SKM-1 (cell line): ENCODE measurements at regions not wholly inside any gene's neighbourhood (a gene's known extent, or its start where the extent isn't known, plus 50 kb on each side); places are given as distances from the start of the nearest gene placed in this dataset.

Source experiments
- DNase-seq: peaks from one replicate; lab custom pipeline; 2025; ENCODE audit not compliant: unreplicated experiment; lab: John Stamatoyannopoulos, UW

DNA sequence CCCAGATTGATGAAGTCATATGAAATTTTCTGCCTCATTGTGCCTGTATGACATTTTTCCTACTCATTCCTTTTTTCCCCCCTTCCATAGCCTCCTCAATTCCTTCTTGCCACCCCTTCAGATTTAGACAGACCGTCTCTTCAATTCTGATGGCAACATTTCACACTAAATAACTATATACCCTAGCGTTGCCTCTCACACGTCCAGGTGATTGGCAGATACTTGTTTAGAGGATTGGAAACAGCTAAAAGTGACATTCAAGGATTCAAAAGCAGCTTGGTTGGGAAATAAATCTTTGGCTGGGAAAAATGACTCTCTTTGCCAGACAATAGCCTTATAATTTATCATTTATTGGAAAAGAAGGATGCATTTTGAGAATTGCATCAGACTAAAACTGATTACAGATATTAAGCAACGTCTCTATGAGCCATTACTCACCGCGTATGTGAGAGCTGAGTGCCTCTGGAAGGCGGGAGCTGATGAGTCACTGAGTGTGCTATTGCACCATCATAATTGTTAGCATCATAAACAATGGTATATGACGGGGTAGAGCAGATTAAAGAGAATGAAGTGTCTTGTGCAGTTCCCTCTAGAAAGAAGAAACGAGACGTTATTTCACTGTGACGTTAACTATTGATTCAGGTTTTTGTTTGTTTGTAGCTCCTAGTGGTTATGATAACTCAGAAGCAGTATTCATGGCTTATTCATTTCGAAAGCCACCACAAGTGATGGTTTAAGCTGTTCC lies 61.1 kb upstream of the FAM216B start:
- DNase-seq: peak; percentile 51

DNA sequence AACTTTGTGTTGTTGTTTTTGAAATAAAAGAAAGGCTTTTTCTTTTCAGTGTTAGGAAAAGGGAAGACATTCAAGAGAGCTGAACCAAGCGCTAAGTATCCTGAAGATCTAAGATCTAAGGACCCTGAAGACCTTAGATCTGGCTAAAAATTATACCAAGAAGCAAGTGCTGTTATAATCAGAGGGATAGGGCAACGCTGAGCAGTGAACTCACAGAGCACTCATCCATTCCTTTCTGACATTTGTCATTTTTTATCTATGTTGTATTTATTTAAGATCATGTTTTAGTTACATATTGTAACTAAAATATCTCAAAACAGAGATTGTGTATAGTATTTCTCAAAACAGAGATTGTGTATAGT lies 60.5 kb upstream of the FAM216B start:
- no peak for DNase-seq

DNA sequence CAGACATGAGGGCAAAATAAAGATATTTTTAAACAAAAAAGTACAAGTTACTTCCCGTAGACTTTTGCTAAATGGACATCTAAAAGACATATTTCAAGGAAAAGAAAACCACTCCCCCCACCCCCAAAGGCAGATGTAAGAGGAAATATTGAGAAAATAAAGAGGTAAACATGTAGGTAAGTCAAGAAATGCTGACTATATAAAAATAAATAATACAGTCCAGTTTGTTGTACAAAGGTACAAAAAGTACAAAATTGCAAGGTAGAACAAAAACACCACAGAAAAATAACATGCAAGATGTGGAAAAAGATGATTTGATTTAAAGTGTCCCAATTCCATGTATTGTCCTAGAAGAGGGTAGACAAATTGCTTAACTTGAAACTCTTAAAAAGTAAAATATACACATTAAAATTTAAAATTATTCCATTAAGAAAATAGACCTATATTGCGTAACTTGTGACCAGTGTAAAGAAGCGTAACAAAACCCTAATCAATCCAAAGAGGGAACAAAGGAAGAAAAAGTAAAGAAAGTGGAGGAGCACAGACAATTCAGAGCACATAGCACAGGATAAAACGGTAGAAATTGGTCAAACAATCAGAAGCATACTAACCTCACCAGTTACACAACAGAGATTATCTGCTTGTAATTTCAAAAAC lies 58.4 kb upstream of the FAM216B start:
- DNase-seq: no peak

DNA sequence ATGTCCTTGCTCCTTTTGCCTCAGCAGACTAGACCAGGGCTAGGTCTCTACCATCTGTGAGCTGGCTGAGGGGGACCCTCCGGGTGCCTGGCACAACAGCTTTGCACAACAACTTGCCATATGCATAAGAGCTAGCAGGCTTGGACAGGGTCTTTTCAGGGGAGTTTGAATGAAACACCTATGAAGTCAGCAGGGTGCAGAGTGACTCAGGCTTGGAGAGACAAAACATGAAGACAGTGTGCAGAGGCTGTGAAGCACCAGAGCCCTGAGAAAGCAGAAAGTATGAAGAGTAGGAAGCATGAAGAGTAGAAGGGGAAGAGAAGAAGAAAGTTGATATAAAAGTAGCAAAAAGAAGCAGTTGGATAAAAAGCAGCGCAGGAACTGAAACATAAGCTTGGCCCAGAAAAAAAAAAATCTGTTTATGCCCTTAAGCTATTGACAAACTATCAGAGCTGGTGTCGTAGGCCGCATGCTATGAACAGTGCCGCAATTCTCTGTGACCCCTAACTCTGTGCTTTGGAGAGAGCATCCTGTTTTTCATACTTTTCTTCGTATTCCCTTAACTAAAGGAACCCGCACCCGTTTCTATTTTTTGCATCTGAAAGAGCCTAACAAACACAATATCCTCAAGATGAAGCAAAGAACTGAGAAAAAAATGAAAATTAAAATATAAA lies 52.7 kb upstream of the FAM216B start:
- DNase-seq: no peak

DNA sequence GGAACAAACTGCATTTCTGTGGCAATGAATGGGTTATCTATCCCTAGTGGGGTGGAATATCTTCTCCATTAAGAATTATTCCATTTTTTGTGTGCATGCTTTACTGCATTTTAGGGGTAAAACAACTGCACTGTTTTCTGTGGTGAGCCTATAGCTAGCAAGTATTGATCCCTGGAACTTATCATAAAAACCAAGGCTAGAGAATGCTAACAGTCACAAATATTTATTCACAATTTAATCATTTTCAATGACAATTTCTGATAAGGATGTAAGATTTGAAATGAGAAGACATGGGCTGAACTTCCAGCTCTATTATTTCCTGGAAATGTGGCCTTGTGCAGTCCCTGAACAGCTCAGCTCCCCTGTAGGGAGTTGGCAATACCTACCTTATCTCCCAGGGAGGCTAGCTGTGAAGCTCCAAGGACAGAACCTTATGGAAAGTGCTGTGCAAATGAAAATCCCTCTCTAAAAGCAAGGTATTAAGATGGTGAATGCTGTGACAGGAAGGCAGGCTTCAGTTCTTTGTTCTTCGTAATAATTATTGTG lies 51.5 kb upstream of the FAM216B start:
- DNase-seq: no peak
